Large intestine (tissue), 3 donors: ENCODE measurements at regions not wholly inside any gene's neighbourhood (a gene's known extent, or its start where the extent isn't known, plus 50 kb on each side); places are given as distances from the start of the nearest gene placed in this dataset.

Source experiments
- DNase-seq, 2 donors: peaks; one replicate each; pipeline versions ENCODE4 v3.0.0 to v3.0.0-alpha.2; 2013
- H3K27ac ChIP-seq: one replicate; pipeline ENCODE4 v1.5.1; 2013; ENCODE audit warnings: low read length
- H3K27me3 ChIP-seq: 2 replicates; pipeline ENCODE4 v1.6.1; 2013; ENCODE audit warnings: low read length; ENCODE audit not compliant: control insufficient read depth, insufficient read depth
- H3K36me3 ChIP-seq: 2 replicates; pipeline ENCODE4 v1.6.1; 2013; ENCODE audit warnings: low read length; ENCODE audit not compliant: control insufficient read depth, insufficient read depth
- H3K4me1 ChIP-seq: one replicate; pipeline ENCODE4 v1.6.1; 2013; ENCODE audit warnings: low read length; ENCODE audit not compliant: control insufficient read depth, insufficient read depth
- H3K4me3 ChIP-seq: one replicate; pipeline ENCODE4 v1.5.1; 2013; ENCODE audit warnings: low read length
- H3K9me3 ChIP-seq: one replicate; pipeline ENCODE4 v1.6.1; 2013; ENCODE audit warnings: mild to moderate bottlenecking, low read depth, low read length, moderate library complexity; ENCODE audit not compliant: control insufficient read depth
- WGBS: methylation state at CpG from one replicate; pipeline ENCODE4 v1.1.5; 2013; ENCODE audit warnings: low lambda C conversion rate; ENCODE audit not compliant: insufficient coverage; 5-methylcytosine and 5-hydroxymethylcytosine counted together

DNA sequence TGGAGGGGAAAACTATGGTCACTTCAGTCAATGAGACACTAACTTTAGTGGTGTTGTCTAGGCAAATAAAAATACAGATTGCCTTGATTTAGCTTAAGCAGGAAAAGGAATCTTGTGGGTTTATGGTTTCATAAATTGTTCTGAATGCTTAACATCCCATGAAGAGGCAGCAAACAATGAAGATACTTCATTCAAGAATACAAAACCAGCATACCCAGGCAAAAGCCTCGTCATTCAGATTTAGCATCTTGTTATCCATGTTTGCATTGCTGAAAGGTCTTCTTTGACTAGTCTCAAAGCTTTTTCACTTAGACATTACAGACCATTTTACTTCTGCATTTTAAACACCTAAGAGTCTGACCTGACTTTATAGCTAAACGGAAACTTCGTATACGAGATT, 272.7 kb upstream of the FSHR start:
- 83% methylated on average over 2 of the region's 4 CpGs for WGBS
- no peak for DNase-seq
- no peaks in the 10 kb centered on the region for H3K27me3 ChIP-seq
- no peaks in the 10 kb centered on the region for H3K4me1 ChIP-seq
- H3K4me3 ChIP-seq, result no peak overlapping the region
- no peak overlapping the region for H3K27ac ChIP-seq
- no peaks in the 10 kb centered on the region for H3K36me3 ChIP-seq
- H3K9me3 ChIP-seq, result no peaks in the 10 kb centered on the region

DNA sequence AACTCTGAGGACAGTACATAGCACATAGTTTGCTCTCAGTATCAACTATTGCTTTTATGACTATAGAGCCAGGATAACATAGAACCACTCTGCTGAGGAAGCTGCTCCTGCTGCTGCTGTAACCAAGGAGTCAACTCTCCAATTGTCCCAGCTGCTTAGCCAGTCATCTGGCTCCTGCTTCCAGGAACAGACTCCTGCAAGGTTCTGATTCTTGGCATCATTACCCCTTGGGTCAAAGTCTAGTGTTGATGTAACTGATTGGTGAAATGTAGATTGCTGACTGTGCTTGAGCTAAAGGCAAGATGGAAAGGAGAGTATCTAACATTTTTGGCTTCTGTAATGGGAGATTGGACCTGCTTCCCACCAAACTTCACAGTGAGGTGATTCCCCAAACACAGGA, 261.9 kb upstream of the FSHR start:
- no peak overlapping the region for H3K4me3 ChIP-seq
- DNase-seq, result no peak
- no peaks in the 10 kb centered on the region for H3K9me3 ChIP-seq
- H3K27ac ChIP-seq, result no peak overlapping the region
- H3K4me1 ChIP-seq, result no peaks in the 10 kb centered on the region
- no peaks in the 10 kb centered on the region for H3K36me3 ChIP-seq
- H3K27me3 ChIP-seq, result no peaks in the 10 kb centered on the region

DNA sequence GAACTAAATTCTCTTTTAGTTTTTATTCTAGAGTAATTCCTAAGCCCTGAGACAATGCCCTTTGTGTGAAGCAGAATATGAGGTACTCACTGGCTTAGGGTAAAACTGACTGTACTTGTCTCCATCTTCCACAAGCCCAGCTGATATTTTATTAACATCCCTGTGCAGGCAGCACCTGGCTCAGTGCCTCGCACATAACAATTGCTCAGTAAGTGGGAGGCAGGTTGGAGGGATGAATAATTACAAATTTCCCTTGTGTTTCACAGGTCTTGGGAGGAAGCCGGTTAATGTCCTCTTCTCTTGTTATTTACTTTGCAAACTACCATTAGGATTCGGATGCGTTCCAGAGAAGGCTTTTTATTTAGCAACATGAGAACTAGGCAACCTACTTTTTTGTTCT, 249.8 kb upstream of the FSHR start:
- Histone ChIP-seq H3K4me1 (no peaks in the 10 kb centered on the region), H3K27ac (no peak overlapping the region), H3K4me3 (no peak overlapping the region), H3K36me3 (no peaks in the 10 kb centered on the region), H3K9me3 (no peaks in the 10 kb centered on the region), H3K27me3 (no peaks in the 10 kb centered on the region)
- no CpG with 5 or more reads among the region's 4 CpGs for WGBS
- DNase-seq, result no peak

DNA sequence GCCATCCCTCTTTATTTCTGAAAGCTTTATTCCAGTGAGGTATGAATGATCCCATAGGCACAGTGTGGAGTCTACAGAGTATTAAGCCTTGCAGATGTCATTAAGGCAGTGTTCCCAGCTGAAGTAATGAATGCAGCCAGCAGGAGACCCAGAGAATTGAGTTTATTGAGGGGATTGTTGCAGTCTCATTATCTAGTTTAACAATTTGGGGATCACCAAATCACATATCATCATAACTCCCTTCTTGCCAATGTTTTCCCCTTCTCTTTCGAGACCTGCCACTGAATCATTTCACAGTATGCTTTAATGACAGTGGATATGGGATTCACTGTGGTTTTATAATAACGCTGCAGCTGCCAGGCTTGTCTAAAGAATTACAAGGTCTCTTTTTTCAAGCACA, 249.3 kb upstream of the FSHR start:
- no peaks in the 10 kb centered on the region for H3K4me1 ChIP-seq
- no peak overlapping the region for H3K4me3 ChIP-seq
- no peaks in the 10 kb centered on the region for H3K27me3 ChIP-seq
- no peak for DNase-seq
- WGBS, result no CpG with 5 or more reads among the region's 2 CpGs
- no peak overlapping the region for H3K27ac ChIP-seq
- no peaks in the 10 kb centered on the region for H3K9me3 ChIP-seq
- no peaks in the 10 kb centered on the region for H3K36me3 ChIP-seq

DNA sequence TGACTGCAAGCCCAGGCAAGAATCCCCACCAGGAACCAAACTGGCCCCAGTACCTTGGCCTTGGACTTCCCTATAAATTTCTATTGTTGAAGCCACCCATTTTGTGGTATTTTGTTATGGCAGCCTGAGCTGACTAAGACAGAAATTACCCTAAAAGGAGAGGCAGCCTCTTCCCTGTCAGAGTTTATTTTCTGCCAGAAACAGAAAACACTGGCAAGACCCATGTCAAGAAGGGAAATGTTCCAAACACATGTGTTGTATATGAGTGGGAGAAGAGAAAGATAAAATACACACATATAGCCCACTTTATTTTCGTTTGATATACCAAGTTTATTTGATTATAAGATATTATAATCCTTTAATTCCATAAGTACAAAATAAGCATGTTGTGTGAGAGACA, 225.1 kb upstream of the FSHR start:
- H3K9me3 ChIP-seq, result no peaks in the 10 kb centered on the region
- H3K27me3 ChIP-seq, result no peaks in the 10 kb centered on the region
- H3K27ac ChIP-seq, result no peak overlapping the region
- no CpG with 5 or more reads among the region's 1 CpG for WGBS
- no peak overlapping the region for H3K4me3 ChIP-seq
- DNase-seq, result no peak
- H3K36me3 ChIP-seq, result no peaks in the 10 kb centered on the region
- H3K4me1 ChIP-seq, result no peaks in the 10 kb centered on the region

DNA sequence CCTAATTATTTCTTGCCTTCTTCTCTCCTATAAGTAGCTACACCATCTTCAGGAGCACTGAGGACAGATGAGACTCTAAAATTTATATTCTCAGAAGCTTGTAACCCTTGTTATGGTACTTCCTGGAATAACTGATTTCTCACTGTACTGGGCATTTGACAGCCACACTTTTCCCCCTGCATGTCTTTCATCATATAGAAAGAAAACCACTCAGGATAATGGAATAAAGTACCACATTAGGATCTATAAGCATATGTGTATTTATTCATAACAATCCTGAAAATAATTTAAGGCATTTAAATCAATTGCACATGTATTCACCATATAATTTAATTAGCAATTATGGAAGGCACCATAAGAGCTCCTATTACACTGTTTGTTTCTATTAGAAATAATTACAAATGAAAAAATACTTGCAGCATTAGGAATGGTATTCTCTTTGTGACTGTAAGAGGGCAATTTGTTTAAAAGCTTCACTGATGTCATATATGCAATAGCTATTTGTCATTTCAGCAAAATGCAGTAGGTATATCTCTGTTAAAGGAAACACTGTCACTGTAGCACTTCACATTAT, 216.9 kb upstream of the FSHR start:
- no peak overlapping the region for H3K27ac ChIP-seq
- no peaks in the 10 kb centered on the region for H3K36me3 ChIP-seq
- H3K27me3 ChIP-seq, result no peaks in the 10 kb centered on the region
- no peak for DNase-seq
- no peaks in the 10 kb centered on the region for H3K4me1 ChIP-seq
- H3K4me3 ChIP-seq, result no peak overlapping the region
- no peaks in the 10 kb centered on the region for H3K9me3 ChIP-seq

DNA sequence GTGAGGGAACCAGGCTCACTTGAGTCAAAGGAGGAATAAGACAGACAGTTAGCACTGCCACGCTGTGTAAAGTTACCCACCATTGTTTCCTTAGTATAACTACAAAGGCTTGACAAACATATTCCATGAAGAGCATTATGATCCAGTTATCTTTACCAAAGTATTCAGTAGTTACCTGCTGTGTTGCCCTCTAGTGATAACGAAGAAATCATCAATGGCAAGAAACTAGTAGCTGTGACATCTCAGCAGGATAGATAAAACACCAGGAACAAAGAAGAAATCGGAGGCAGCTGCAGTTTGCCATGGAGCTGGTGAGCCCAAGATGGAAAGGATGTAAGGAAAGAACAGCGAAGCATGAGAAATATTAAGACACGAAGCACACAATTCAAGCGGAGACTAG, 215.3 kb upstream of the FSHR start:
- no peaks in the 10 kb centered on the region for H3K36me3 ChIP-seq
- H3K4me3 ChIP-seq, result no peak overlapping the region
- no peaks in the 10 kb centered on the region for H3K27me3 ChIP-seq
- WGBS, result 67% methylated on average over 3 of the region's 6 CpGs
- H3K27ac ChIP-seq, result no peak overlapping the region
- no peak for DNase-seq
- no peaks in the 10 kb centered on the region for H3K4me1 ChIP-seq
- H3K9me3 ChIP-seq, result no peaks in the 10 kb centered on the region

DNA sequence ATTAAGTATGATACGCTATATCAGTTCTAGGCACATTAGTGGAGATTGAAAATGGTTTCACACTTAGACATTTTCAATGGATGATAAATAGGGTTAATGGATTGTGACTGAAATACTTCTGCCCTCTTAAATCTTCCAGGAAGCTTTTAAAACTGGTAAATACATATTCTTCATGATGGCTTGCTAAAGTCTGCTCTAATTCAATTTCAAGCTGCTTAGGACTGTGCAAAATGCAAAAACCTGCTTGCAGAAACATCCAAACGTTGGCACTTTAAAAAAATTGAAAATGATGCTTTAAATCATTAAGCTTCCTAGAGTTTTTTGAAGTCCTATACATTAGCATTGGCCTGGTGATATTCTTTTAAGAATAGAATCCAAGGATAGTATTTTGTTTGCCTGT, 214.8 kb upstream of the FSHR start:
- no peak overlapping the region for H3K27ac ChIP-seq
- H3K9me3 ChIP-seq, result no peaks in the 10 kb centered on the region
- no peaks in the 10 kb centered on the region for H3K36me3 ChIP-seq
- H3K4me1 ChIP-seq, result no peaks in the 10 kb centered on the region
- no peaks in the 10 kb centered on the region for H3K27me3 ChIP-seq
- WGBS, result no CpG with 5 or more reads among the region's 2 CpGs
- H3K4me3 ChIP-seq, result no peak overlapping the region
- no peak for DNase-seq

DNA sequence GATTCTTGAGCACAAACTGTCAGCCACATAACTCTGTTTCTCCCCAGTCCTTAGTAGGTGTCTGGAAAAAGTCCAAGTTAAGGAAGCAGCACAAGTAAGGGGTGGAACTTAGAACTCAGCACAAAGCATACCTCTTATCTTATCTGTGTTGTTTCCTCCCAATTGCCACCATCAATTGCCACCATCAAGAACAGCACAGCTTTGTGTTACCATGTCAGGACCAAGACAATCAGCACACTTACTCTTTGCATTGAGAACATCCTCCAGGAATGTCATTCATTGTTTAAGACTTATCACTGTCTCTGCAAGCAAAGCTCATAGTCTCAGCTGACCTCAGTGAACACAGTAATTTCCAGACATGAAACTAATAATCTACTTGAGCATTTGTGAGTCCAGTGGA, 212.7 kb upstream of the FSHR start:
- H3K27ac ChIP-seq, result no peak overlapping the region
- no peak overlapping the region for H3K4me3 ChIP-seq
- H3K36me3 ChIP-seq, result no peaks in the 10 kb centered on the region
- no peaks in the 10 kb centered on the region for H3K27me3 ChIP-seq
- H3K9me3 ChIP-seq, result no peaks in the 10 kb centered on the region
- H3K4me1 ChIP-seq, result no peaks in the 10 kb centered on the region
- no peak for DNase-seq

DNA sequence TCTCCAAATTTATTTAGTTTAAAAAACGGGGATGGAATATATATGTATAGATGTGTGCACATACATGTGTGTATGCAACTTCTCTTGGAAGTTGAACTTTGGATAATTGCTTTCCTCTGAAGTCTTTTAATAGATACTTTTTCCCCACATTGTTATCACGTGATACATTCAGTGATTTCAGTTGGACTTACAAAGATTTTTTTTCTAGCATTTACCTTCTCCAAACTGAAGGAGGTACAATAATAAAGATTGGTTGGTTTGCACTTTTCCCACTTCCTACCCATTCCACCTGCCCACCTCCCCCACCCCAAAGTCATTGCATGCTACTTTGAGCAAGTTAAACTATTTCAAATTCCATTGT, 206.1 kb upstream of the FSHR start:
- Histone ChIP-seq H3K4me3 (no peak overlapping the region), H3K27ac (no peak overlapping the region), H3K27me3 (no peaks in the 10 kb centered on the region), H3K4me1 (no peaks in the 10 kb centered on the region), H3K36me3 (no peaks in the 10 kb centered on the region), H3K9me3 (no peaks in the 10 kb centered on the region)
- WGBS, result no CpG with 5 or more reads among the region's 2 CpGs
- no peak for DNase-seq

DNA sequence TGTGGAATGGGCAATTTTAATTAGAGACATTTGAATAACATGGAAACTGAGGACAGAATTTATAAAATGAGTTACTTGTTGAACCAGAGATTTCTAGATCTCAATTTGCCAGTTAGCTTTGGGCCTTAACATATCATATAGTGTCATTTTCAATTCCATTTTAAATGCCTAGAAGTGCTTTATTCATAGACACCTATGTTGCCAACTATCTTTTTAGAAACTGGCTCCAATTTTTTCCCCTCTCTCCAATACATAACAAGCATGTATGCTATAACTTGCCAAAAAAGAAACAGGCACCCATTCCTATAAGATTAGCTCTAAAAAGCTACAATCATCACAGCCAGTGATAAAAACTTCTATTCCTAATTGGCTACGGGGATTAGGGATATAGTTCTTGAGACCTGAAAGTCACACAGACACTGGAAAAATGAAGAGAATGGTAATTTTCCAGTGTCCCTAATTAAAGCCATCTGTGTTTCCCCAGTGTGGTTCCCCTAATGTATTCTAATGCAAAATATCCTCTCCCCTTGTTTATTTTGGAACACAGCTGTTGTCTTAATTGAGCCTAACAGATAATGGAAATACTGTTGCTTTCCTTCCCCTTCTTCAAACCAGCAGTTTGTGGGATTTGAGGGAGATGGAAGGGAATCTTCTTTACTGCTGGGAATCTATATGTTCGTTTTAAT, 205.5 kb upstream of the FSHR start:
- no peaks in the 10 kb centered on the region for H3K9me3 ChIP-seq
- 63% methylated on average over 1 of the region's 2 CpGs for WGBS
- DNase-seq, result no peak
- H3K4me3 ChIP-seq, result no peak overlapping the region
- no peaks in the 10 kb centered on the region for H3K4me1 ChIP-seq
- no peaks in the 10 kb centered on the region for H3K27me3 ChIP-seq
- no peaks in the 10 kb centered on the region for H3K36me3 ChIP-seq
- no peak overlapping the region for H3K27ac ChIP-seq
